B cell (primary cell): ENCODE measurements at regions not wholly inside any gene's neighbourhood (a gene's known extent, or its start where the extent isn't known, plus 50 kb on each side); places are given as distances from the start of the nearest gene placed in this dataset.

Experiments
- EZH2 ChIP-seq: IDR thresholded peaks from 2 replicates; pipeline ENCODE4 v1.6.1; 2012; ENCODE audit warnings: borderline replicate concordance, low read depth, mild to moderate bottlenecking, moderate library complexity, low read length; ENCODE audit not compliant: insufficient read depth, poor library complexity, severe bottlenecking
- TF ChIP-seq, protein P1 (sequence below): fragments of 200-600 bp; IDR thresholded peaks from one replicate; pipeline ENCODE4 v1.8.0; 2022; ENCODE audit warnings: antibody characterized with exemption, mild to moderate bottlenecking

DNA sequence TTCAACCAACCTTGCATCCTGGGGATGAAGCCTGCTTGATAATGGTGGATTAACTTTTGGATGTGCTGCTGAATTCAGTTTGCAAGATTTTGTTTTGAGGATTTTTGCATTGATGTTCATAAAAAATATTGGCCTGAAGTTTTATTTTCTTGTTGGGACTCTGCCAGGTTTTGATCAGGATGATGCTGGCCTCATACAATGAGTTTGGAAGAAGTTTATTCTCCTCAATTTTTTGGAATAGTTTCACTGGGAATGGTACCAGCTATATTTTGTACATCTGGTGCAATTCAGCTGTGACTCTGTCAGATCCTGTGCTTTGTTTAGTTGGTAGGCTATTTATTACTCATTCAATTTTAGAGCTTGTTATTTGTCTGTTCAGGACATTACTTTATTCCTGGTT lies 340.3 kb upstream of the TRAM1L1 start:
- TF ChIP-seq, protein P1, sequence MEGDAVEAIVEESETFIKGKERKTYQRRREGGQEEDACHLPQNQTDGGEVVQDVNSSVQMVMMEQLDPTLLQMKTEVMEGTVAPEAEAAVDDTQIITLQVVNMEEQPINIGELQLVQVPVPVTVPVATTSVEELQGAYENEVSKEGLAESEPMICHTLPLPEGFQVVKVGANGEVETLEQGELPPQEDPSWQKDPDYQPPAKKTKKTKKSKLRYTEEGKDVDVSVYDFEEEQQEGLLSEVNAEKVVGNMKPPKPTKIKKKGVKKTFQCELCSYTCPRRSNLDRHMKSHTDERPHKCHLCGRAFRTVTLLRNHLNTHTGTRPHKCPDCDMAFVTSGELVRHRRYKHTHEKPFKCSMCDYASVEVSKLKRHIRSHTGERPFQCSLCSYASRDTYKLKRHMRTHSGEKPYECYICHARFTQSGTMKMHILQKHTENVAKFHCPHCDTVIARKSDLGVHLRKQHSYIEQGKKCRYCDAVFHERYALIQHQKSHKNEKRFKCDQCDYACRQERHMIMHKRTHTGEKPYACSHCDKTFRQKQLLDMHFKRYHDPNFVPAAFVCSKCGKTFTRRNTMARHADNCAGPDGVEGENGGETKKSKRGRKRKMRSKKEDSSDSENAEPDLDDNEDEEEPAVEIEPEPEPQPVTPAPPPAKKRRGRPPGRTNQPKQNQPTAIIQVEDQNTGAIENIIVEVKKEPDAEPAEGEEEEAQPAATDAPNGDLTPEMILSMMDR: no peak
- no peak for TF ChIP-seq EZH2
